ENCODE measurements at regions not wholly inside any gene's neighbourhood (a gene's known extent, or its start where the extent isn't known, plus 50 kb on each side); places are given as distances from the start of the nearest gene placed in this dataset.

GRCh38 chrX:810186-810585 lies 179.6 kb downstream of the SHOX start:
- Histone ChIP-seq H3K9me3 (ENCODE audit: control insufficient read depth, low read length) (no peaks in the 10 kb centered on the region), H3K36me3 (ENCODE audit: control insufficient read depth, insufficient read depth, low read length) (no peaks in the 10 kb centered on the region), H3K4me1 (no peaks in the 10 kb centered on the region), H3K4me3 (ENCODE audit: low read depth, low read length) (no peak overlapping the region), H3K4me2 (ENCODE audit: low read length) (no peak overlapping the region), H3K79me2 (no peaks in the 10 kb centered on the region), H2AFZ (no peak overlapping the region), H3K9ac (no peak overlapping the region), H3K27me3 (ENCODE audit: control insufficient read depth, insufficient read depth, low read length) (no peaks in the 10 kb centered on the region), H3K27ac (no peak overlapping the region)
- no peak for TF ChIP-seq CTCF (IDR thresholded peaks at IDR 0.05)

GRCh38 chrX:809081-809480 lies 178.5 kb downstream of the SHOX start:
- Histone ChIP-seq H3K9ac (no peak overlapping the region), H3K27ac (no peak overlapping the region), H3K9me3 (ENCODE audit: control insufficient read depth, low read length) (no peaks in the 10 kb centered on the region), H3K27me3 (ENCODE audit: control insufficient read depth, insufficient read depth, low read length) (no peaks in the 10 kb centered on the region), H3K4me3 (ENCODE audit: low read depth, low read length) (no peak overlapping the region), H3K36me3 (ENCODE audit: control insufficient read depth, insufficient read depth, low read length) (no peaks in the 10 kb centered on the region), H3K79me2 (no peaks in the 10 kb centered on the region), H2AFZ (no peak overlapping the region), H3K4me1 (no peaks in the 10 kb centered on the region), H3K4me2 (ENCODE audit: low read length) (no peak overlapping the region)
- TF ChIP-seq CTCF (IDR thresholded peaks at IDR 0.05) = no peak

GRCh38 chrX:806586-806985 lies 176.0 kb downstream of the SHOX start:
- no peak overlapping the region for H3K4me3 ChIP-seq (ENCODE audit: low read depth, low read length)
- H3K27ac ChIP-seq = no peak overlapping the region
- no peaks in the 10 kb centered on the region for H3K27me3 ChIP-seq (ENCODE audit: control insufficient read depth, insufficient read depth, low read length)
- H3K4me1 ChIP-seq = no peaks in the 10 kb centered on the region
- TF ChIP-seq CTCF (IDR thresholded peaks at IDR 0.05) = no peak
- H2AFZ ChIP-seq = no peak overlapping the region
- H3K9ac ChIP-seq = no peak overlapping the region
- no peaks in the 10 kb centered on the region for H3K79me2 ChIP-seq
- H3K36me3 ChIP-seq (ENCODE audit: control insufficient read depth, insufficient read depth, low read length) = no peaks in the 10 kb centered on the region
- no peaks in the 10 kb centered on the region for H3K9me3 ChIP-seq (ENCODE audit: control insufficient read depth, low read length)
- no peak overlapping the region for H3K4me2 ChIP-seq (ENCODE audit: low read length)

GRCh38 chrX:805988-806387 lies 175.4 kb downstream of the SHOX start:
- TF ChIP-seq CTCF (IDR thresholded peaks at IDR 0.05) = no peak
- H3K27ac ChIP-seq = no peak overlapping the region
- no peak overlapping the region for H3K9ac ChIP-seq
- no peaks in the 10 kb centered on the region for H3K36me3 ChIP-seq (ENCODE audit: control insufficient read depth, insufficient read depth, low read length)
- no peaks in the 10 kb centered on the region for H3K27me3 ChIP-seq (ENCODE audit: control insufficient read depth, insufficient read depth, low read length)
- H3K4me2 ChIP-seq (ENCODE audit: low read length) = no peak overlapping the region
- H3K4me1 ChIP-seq = no peaks in the 10 kb centered on the region
- H2AFZ ChIP-seq = no peak overlapping the region
- no peaks in the 10 kb centered on the region for H3K79me2 ChIP-seq
- H3K9me3 ChIP-seq (ENCODE audit: control insufficient read depth, low read length) = no peaks in the 10 kb centered on the region
- H3K4me3 ChIP-seq (ENCODE audit: low read depth, low read length) = no peak overlapping the region

GRCh38 chrX:805103-805670 lies 174.6 kb downstream of the SHOX start:
- Histone ChIP-seq H3K4me2 (ENCODE audit: low read length) (no peak overlapping the region), H3K27ac (no peak overlapping the region), H3K79me2 (no peaks in the 10 kb centered on the region), H2AFZ (no peak overlapping the region), H3K9ac (no peak overlapping the region), H3K4me3 (ENCODE audit: low read depth, low read length) (no peak overlapping the region), H3K27me3 (ENCODE audit: control insufficient read depth, insufficient read depth, low read length) (no peaks in the 10 kb centered on the region), H3K9me3 (ENCODE audit: control insufficient read depth, low read length) (no peaks in the 10 kb centered on the region), H3K36me3 (ENCODE audit: control insufficient read depth, insufficient read depth, low read length) (no peaks in the 10 kb centered on the region), H3K4me1 (no peaks in the 10 kb centered on the region)
- TF ChIP-seq CTCF (IDR thresholded peaks at IDR 0.05) = no peak

Data from parathyroid adenoma (tissue), 2 donors.